ENCODE measurements at regions not wholly inside any gene's neighbourhood (a gene's known extent, or its start where the extent isn't known, plus 50 kb on each side); places are given as distances from the start of the nearest gene placed in this dataset.

- no peak for TF ChIP-seq SIX5 (IDR thresholded peaks at IDR 0.05; ENCODE audit: low read depth, low read length, severe bottlenecking)
- no peak for TF ChIP-seq ZSCAN29 (IDR thresholded peaks at IDR 0.05)
These were observed 285.1 kb downstream of the SPRY2 start (continued) for GRCh38 chr13:80055847-80056246.

- H3K27ac ChIP-seq (ENCODE audit: control insufficient read depth, insufficient read depth): no peak overlapping the region
- no peak overlapping the region for H3K9ac ChIP-seq (ENCODE audit: control insufficient read depth, insufficient read depth, low read length)
- CTCF ChIA-PET: no interaction called here
- TF ChIP-seq EGR1 (IDR thresholded peaks at IDR 0.05; ENCODE audit: borderline replicate concordance in 1 of 2, low read depth in 2 of 2, low read length in 2 of 2) (no peak), BCLAF1 (IDR thresholded peaks at IDR 0.05) (no peak), BCL11A (IDR thresholded peaks at IDR 0.05; ENCODE audit: low read depth, low read length) (no peak), FOS (IDR thresholded peaks at IDR 0.05; ENCODE audit: borderline replicate concordance, extremely low read depth, insufficient read length) (no peak), SMAD5 (IDR thresholded peaks at IDR 0.05; ENCODE audit: low read depth) (no peak), ZNF274 (IDR thresholded peaks at IDR 0.05; ENCODE audit: insufficient read depth, insufficient read length) (no peak), SRF (IDR thresholded peaks at IDR 0.05; ENCODE audit: low read depth in 2 of 2, low read length in 2 of 2) (no peak), ZSCAN29 (IDR thresholded peaks at IDR 0.05) (no peak), SUPT20H (IDR thresholded peaks at IDR 0.05; ENCODE audit: borderline replicate concordance, control insufficient read depth, low read depth, low read length) (no peak), BMI1 (IDR thresholded peaks at IDR 0.05; ENCODE audit: borderline replicate concordance) (no peak), MYC (IDR thresholded peaks at IDR 0.05; ENCODE audit: insufficient read depth, insufficient read length, insufficient replicate concordance, low read length, severe bottlenecking) (no peak), ZBTB4 (CRISPR knock-in tag; IDR thresholded peaks at IDR 0.05) (no peak), IKZF2 (IDR thresholded peaks at IDR 0.05) (no peak), MAX (IDR thresholded peaks at IDR 0.05; ENCODE audit: low read depth, low read length) (no peak), MEF2A (IDR thresholded peaks at IDR 0.05; ENCODE audit: insufficient read depth, low read depth, low read length) (no peak), FOXM1 (IDR thresholded peaks at IDR 0.05; ENCODE audit: low read depth, low read length) (no peak), CBFB (IDR thresholded peaks at IDR 0.05; ENCODE audit: low read depth) (no peak)
These were observed 286.1 kb downstream of the SPRY2 start for GRCh38 chr13:80054806-80055205.

More at GRCh38 chr13:80054806-80055205, 286.1 kb downstream of the SPRY2 start:
- ChIA-PET SMC1A (ENCODE audit: uncharacterized antibody, unreplicated experiment) (interaction anchor here (1.0 kb wide), 1 partner anchor 18 kb away, joined by 3 read pairs; no protein-coding TSS in a partner anchor), POLR2A (no interaction called here), RAD21 (ENCODE audit: unreplicated experiment) (no interaction called here)
- in situ Hi-C loops (cut with MboI): no loop called here
- no peak overlapping the region for H2AFZ ChIP-seq (ENCODE audit: control insufficient read depth, low read depth, low read length)
- H3K4me2 ChIP-seq (ENCODE audit: control insufficient read depth, insufficient read depth): no peak overlapping the region
- no peaks in the 10 kb centered on the region for H4K20me1 ChIP-seq (ENCODE audit: control insufficient read depth, insufficient read depth)
- no peak for DNase-seq (ENCODE audit: low read depth, low spot score)
- H3K9me3 ChIP-seq (replicated peaks; ENCODE audit: control insufficient read depth, insufficient read depth, low read length): no peaks in the 10 kb centered on the region; the same call in 2 of the 3 replicates
- H3K4me3 ChIP-seq: no peak overlapping the region
- no peaks in the 10 kb centered on the region for H3K79me2 ChIP-seq (ENCODE audit: control insufficient read depth, insufficient read depth, low read length)
- peaks cover 5% of the 10 kb centered on the region; the same call in 1 of the 2 replicates for H3K4me1 ChIP-seq (ENCODE audit: control insufficient read depth, insufficient read depth, low read length)
- 48% methylated on average over 3 of the region's 3 CpGs for WGBS (ENCODE audit: insufficient coverage, insufficient replicate concordance, low lambda C conversion rate, missing lambda C conversion rate)
- intact Hi-C loops (cut with micrococcal nuclease; ENCODE audit: unreplicated experiment): no loop called here
- no peaks in the 10 kb centered on the region for H3K27me3 ChIP-seq (replicated peaks in 1 of 2; ENCODE audit: control insufficient read depth in 2 of 2, insufficient read depth in 2 of 2, low read length in 1 of 2)
- H3K36me3 ChIP-seq (ENCODE audit: control insufficient read depth in 2 of 2, insufficient read depth in 2 of 2, low read length in 1 of 2): no peaks in the 10 kb centered on the region
- no peak for FAIRE-seq
- no peak for ATAC-seq
- no TSS peak for BruUV-seq (replicated peaks)

Data from GM12878 (cell line).